Hematopoietic multipotent progenitor cell (in vitro differentiated cells): ENCODE measurements at regions not wholly inside any gene's neighbourhood (a gene's known extent, or its start where the extent isn't known, plus 50 kb on each side); places are given as distances from the start of the nearest gene placed in this dataset.
"Not testable (repeated sequence)": the region's sequence is repeated elsewhere in the genome, so short reads cannot be mapped to it uniquely, and the experiment has no call there.

Experiments
- DNase-seq, 3 donors: peaks; one replicate each; pipeline ENCODE4 v3.0.0-alpha.2; 2011 to 2015; ENCODE audit warnings: low read depth in 2 of 3, low spot score in 2 of 3

- no peak for DNase-seq
Observed at GRCh38 chr6:118719351-118720124, 68.1 kb upstream of the CEP85L start.

- no peak for DNase-seq
Observed at GRCh38 chr6:118718903-118719302, 67.5 kb upstream of the CEP85L start.

GRCh38 chr6:118718297-118718696 lies 66.9 kb upstream of the CEP85L start:
- DNase-seq = no peak

GRCh38 chr6:118717106-118717505 lies 65.7 kb upstream of the CEP85L start:
- DNase-seq = no peak

GRCh38 chr6:118715907-118716306 lies 64.5 kb upstream of the CEP85L start:
- not testable (repeated sequence) for DNase-seq

- no peak for DNase-seq
Observed at GRCh38 chr6:118715376-118715775, 64.0 kb upstream of the CEP85L start.

- no peak for DNase-seq
Observed at GRCh38 chr6:118714756-118715155, 63.4 kb upstream of the CEP85L start.

GRCh38 chr6:118712969-118713368 lies 61.6 kb upstream of the CEP85L start:
- no peak for DNase-seq

GRCh38 chr6:118710616-118711015 lies 59.2 kb upstream of the CEP85L start:
- DNase-seq = no peak

GRCh38 chr6:118709859-118710350 lies 58.5 kb upstream of the CEP85L start:
- DNase-seq = peak; percentile 54 to 76 (median 66)

GRCh38 chr6:118708744-118709143 lies 57.4 kb upstream of the CEP85L start:
- no peak for DNase-seq

GRCh38 chr6:118708055-118708454 lies 56.7 kb upstream of the CEP85L start:
- DNase-seq = no peak

- no peak for DNase-seq
Observed at GRCh38 chr6:118706702-118707101, 55.3 kb upstream of the CEP85L start.

- DNase-seq = peak in 2 of 3 donors; percentile 14 to 51
Observed at GRCh38 chr6:118705544-118706491, 54.4 kb upstream of the CEP85L start.

- DNase-seq = no peak
Observed at GRCh38 chr6:118704915-118705314, 53.5 kb upstream of the CEP85L start.

- DNase-seq = not testable (repeated sequence)
Observed at GRCh38 chr6:118701260-118701659, 49.9 kb upstream of the CEP85L start.
